ENCODE measurements at regions not wholly inside any gene's neighbourhood (a gene's known extent, or its start where the extent isn't known, plus 50 kb on each side); places are given as distances from the start of the nearest gene placed in this dataset.
A peak's percentile ranks its signal among the peaks of the same experiment; 100 is the strongest.

DNA sequence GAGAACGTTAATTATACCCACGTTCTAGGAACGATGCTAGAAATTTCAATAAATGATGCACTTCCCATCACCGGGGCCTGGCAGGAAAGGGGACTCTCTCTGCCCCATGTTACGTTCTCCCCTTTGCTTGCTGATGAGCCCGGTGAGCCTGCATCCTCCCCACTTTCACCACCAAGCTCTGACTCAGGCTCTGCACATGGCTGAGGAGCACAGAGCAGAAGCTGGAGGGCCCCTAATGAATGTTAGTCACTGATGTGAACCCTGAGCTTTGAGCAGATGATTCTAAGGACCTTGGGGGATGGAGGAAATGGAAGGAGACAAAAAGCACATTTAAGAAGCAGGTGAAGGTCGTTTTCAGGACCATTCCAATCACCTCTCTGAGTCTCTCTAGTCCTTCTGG lies 468.2 kb upstream of the ARID1B start:
- DNase-seq (ENCODE audit: low read depth in 2 of 2), result no peak

DNA sequence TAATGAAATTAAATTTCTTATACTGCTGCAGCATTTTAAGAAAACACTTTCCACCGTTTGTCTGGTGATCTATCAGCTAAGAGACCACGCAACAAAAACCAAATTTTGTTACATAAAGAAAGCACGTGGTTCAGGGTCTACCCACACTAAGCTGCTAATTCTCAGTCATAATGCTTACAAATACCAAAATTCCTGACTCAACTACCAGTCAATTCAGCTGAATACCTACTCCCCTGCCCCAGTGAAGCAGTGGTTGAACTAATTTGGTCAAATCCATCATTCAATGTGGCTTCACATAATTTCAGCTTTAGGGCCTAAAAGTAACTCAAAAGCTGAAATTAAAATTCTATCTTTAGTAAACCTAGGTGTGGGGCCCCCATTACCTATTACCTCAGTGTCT lies 468.6 kb upstream of the ARID1B start:
- no peak for DNase-seq (ENCODE audit: low read depth in 2 of 2)

DNA sequence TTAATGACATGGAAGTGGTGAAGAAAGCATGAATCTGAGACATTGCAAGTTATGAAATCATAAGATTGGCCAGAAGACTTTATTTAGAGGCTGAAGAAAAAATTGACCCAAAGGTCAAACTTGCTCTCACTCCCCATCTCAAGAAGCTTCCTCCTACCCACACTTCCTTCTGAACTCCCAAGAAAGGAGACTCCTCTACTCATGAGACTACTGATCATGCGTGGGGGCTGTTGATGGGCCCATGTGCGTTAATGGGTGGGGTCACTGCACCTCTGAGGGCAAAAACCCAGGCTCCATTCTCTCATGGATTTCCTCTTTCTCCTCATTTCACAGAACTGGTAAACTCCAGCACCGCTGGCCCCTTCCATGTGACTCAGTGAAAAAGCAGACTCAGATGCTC lies 470.6 kb upstream of the ARID1B start:
- DNase-seq (ENCODE audit: low read depth in 2 of 2), result no peak

DNA sequence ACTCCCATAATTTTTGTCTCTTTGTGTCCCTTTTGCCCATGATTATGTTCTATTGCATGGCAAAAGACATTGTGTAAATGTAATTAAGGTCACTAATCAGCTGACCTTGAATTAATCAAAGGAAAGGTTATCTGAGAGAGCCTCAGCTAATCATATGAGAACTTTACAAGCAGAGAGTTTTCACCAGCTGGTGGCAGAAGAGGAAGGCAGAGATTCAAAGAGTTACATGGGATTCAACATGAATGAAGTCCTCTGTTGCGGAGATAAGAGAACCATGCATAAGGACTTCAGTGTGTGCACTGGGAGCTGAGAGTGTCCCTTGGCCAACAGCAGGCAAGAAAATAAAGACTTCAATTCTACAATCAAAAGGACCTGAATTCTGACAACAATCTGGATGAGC lies 494.1 kb upstream of the ARID1B start:
- DNase-seq (ENCODE audit: low read depth in 2 of 2), result no peak

DNA sequence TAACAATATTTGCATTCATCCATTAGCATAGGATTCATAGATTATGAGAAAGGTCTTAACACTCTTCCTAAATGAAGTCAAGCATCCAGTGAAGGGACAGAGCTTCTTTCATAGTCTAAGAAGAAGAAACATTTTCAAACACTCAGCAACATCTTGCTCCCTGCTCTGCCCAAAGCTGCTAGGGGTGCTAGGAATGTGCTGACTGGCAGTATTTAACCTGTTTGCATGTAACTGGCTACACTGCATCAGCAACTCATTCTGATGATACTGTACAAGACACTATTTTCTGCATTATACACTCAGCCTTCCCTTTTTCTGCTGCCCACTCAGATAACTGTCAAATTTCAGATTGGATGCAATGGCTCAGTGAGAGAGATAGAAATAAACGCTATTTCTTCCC lies 495.1 kb upstream of the ARID1B start:
- no peak for DNase-seq (ENCODE audit: low read depth in 2 of 2)

DNA sequence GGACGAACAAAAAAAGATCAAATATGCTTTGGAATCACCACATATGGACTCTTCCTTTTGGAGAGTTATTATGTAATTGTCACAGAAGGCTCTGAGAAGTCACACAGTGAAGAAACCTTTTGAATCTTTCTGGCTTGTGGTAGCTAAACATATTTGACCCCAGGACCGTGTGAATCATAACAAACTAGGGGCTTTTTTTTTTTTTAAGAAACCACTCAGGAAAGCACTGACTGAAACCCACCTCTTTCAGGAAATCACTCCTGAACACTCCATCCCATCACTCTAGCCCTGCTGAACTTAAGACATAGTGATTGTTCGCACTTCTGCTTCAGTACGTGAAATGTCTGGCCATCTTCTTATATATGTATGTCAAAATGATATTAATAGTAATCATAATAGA lies 495.9 kb upstream of the ARID1B start:
- no peak for DNase-seq (ENCODE audit: low read depth in 2 of 2)

DNA sequence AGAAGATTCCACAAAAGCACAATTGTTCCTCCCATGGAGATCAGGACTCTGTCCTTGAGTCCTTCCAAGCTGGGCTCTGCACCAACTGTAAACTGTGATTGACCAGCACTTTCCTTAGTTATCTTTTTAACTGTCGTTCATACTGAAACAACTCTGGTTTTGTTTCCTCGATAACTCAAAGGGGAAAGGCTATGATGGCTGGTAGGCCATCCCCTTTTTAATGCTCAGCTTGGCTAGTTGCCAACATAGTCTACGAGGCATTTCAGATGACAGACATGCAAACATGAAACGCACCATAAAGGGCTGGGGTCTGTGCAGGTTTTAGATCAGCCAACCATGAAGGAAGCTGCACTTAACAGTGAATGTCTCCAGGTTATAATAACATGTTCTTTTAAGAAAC lies 497.1 kb upstream of the ARID1B start:
- no peak for DNase-seq (ENCODE audit: low read depth in 2 of 2)

DNA sequence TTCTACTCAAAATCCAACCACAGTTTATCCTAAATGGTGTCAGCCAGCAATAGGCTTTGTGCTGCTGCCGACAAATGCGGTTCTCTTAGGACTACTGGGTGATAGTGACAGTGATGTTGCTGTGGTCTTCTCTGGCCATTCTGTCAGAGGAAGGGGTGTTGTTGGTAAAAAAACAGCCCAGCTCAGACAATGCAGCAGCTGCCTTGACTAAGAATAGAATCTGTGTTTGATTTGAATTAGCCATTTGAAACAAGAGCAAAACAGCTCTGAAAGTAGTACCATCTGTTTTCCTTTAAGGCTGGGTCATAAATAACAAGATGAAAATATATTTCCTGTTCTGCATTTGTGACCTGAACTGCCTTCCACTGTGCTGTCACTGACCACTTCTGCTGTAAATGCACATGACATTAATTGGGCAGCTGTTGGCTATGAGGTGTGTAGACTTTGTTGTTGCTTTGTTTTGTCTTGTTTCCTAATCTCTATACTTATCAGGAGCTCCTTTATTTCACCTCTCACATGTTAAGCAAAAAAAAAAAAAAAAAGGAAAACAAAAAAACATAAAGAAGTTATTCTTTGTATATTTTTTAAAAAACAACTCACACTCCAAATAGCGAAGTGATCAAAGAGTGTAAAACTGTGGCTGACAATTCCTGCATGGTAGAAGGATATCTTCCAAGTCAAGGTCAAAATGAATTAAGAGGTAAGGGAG lies 497.8 kb upstream of the ARID1B start:
- DNase-seq (ENCODE audit: low read depth in 2 of 2), result no peak

DNA sequence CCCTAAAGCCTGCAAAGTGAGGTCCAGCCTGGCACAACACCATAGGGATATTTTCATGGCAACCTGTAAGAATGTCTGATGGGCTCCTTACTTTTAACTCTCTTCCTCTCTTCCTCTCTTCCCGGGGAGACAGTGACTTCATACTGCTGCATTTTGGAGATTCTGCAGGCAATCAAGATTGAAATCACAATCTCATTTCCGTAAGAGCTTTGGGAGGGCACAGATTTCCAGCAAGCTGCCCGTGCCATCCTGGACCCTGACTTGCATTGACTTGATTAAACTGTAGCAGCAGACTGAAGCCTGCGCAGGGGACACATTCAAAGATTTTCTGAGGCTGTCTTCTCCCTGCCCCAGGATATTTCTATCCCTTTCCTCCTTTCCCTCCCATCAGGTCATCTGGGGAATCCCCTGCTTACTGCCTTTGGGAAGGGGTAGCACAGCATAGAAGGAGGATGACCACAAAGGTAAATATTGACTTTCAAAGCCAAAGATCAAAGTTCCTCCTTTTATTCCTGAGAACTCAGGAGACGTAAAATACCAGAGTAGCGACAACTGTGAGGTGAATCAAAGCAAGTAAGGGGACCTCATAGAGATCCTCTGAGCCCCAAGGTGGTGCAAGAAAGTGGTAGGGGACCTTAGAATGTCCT lies 504.0 kb upstream of the ARID1B start:
- no peak for DNase-seq (ENCODE audit: low read depth in 2 of 2)

DNA sequence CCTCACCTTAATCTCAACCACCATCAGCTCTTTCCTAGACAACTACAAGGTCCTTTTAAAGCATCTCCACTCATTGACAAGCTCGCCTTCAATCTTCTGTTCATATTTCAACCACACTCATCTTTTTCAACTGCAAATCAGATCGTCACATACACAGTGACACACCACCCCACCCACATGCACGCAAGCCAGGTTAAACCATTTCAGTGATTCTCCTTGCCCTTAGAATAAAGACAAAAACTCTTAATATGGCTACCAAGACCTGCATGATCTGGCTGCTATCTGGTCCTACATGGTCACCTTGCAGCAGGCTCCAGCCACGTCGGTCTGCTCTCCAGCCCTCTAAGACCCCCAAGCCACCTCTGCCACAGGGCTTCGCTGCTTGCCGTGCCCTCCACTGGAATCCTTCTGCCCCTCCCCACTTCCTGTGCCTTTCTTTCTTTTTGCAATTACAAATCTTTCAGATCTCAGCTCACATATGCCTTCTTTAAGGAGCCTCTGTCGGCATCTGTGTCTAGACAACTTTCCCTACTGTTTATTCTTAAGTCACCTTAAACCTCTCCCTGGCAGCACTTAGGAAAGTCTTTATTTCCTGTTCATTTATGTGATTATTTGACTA lies 507.3 kb upstream of the ARID1B start:
- DNase-seq (ENCODE audit: low read depth in 2 of 2), result peak in 1 of 2 donors; percentile 4

DNA sequence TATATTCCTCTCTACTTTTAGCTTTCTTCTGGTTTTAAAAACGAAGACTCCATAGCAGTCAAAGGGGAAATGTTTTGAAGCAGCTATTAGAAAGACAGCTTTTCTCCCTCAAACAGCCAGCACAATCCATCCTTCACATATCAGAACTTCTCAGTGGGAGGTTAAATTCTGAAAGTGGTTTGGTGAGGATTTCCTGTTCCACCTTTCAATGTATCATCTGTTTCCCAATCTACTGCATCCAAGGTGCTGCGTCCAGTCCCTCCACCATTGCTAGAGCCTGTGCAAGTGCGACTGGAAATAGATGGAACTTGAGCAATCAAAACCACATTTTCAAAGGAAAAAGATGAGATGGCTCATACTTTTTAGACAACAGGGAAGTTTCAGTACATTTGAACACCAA lies 508.3 kb upstream of the ARID1B start:
- no peak for DNase-seq (ENCODE audit: low read depth in 2 of 2)

DNA sequence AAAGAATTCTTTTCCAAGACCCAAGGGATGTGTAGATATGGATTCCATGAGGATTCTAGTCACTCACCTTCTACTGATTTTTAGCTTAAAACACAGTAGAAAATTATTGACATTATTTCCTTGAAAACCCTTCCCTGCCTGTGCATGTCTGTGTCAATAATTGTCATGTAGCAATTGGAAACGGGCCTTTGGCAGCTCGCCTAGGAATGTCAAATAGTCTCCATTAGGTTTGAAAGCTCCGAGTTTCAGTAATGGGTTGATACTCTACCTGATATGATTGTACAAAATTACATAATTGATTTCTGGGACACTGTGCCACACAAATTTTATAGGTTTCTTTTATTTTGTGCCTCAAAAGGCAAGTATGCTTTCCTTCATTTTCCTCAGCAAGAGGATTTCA lies 515.2 kb upstream of the ARID1B start:
- no peak for DNase-seq (ENCODE audit: low read depth in 2 of 2)

DNA sequence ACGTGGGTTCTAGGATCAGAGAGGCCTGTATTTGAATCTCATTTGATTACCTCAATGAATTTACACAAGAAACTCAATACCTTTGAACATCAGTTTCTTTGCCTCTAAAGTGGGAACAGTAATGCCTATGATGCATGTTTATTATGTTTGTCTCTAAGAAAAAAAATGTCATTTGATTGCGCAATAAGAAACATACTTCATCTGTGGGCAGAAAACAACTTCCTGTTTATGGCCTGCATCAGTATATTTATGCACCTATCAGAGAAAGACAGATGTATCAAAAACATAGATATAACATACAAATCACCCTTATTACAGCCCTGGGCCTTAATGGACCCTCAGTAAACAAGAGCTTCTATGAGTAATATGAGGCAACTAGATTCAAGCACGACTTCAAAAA lies 516.4 kb upstream of the ARID1B start:
- DNase-seq (ENCODE audit: low read depth in 2 of 2), result no peak

DNA sequence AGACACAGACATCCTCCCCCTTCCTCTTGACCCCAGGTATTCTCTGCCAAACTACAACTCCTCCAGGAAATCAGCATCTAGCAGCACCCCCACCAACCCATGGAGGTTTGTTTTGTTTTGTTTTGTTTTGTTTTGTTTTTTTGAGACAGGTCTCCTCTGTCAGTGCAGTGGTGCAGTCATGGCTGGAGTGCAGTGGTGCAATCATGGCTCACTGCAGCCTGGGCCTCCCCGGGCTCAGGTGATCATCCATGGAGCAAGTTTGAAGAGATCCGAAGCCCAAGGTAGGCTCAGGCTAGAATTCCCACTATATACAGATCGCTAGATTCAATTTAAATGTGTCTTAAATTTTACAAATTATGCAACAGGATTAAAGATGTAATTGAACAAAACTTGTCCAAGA lies 518.2 kb upstream of the ARID1B start:
- no peak for DNase-seq (ENCODE audit: low read depth in 2 of 2)

DNA sequence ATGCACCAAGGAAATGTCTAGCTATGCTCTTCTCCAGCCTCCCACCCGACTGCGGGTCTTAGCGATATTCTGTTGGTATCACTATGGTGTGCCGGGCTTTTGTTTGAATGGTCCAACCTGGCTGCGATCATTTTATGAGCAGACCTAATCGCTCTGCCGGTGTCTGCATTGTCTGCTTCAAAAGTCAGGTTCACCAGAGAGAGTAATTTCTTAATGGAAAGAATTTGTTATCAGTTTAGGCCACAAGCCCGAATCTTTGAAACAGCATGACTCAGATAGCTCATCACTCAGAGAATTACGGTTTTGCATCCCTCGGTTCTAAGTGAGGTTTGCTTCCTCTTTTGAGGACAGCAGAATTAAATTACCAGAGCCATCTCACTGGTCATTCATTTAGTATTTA lies 521.0 kb upstream of the ARID1B start:
- no peak for DNase-seq (ENCODE audit: low read depth in 2 of 2)

DNA sequence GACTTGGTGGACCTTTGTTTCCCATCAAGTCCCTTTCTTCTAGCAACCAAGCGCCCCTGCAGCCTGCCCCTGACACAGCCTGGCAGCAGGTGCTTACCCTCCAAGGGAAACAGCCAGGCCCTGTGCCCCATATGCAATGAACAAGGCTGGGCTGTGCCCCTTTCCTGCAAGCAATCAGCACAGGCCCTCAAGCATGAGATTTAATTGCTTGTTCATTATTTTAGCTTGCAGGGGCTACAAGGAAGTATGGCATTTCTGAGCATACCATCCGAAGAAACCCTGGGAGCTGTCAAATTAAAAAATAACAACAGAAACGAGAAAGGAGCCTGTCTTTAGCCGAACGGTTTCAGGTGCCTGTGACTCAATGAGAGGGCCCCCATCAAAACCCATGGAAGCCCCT lies 522.9 kb upstream of the ARID1B start:
- no peak for DNase-seq (ENCODE audit: low read depth in 2 of 2)

DNA sequence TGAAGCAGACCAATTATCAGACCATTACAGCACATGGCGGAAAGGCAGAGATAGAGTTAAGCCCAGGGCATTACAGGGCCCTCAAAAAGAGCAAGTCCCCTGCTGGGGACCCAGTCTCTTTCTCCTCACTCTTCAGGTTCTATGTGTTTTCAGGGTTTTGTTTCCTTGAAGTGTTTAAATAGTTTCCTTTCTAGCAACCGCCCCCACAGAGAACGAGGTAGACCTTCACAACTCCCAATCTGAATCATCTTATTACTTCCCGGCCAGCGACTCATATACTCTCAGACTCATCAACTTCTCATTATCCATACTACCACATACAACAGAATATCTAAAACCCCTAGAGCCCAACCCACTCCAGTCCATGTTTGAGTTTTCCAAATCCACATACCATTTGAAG lies 526.6 kb upstream of the ARID1B start:
- peak in 1 of 2 donors; percentile 5 for DNase-seq (ENCODE audit: low read depth in 2 of 2)

DNA sequence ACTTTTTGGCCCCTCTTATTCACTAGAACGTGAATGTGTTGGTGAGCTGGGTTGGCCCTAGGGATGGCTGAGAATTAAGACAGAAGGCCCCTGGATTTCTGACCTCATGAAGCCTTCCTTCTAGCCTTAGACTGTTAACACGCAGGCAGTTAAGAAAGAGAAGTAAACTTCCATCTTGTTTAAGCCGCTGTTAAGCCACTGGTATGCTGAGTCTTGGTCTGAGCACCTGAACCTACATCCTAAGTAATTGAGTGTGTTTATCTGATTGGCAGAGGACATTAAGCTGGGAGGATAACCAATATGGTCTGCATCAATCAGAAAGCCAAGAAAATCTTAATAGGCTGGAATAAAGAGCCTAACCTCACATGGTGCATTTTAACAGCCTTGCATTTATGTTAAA lies 535.0 kb upstream of the ARID1B start:
- DNase-seq (ENCODE audit: low read depth in 2 of 2), result no peak

DNA sequence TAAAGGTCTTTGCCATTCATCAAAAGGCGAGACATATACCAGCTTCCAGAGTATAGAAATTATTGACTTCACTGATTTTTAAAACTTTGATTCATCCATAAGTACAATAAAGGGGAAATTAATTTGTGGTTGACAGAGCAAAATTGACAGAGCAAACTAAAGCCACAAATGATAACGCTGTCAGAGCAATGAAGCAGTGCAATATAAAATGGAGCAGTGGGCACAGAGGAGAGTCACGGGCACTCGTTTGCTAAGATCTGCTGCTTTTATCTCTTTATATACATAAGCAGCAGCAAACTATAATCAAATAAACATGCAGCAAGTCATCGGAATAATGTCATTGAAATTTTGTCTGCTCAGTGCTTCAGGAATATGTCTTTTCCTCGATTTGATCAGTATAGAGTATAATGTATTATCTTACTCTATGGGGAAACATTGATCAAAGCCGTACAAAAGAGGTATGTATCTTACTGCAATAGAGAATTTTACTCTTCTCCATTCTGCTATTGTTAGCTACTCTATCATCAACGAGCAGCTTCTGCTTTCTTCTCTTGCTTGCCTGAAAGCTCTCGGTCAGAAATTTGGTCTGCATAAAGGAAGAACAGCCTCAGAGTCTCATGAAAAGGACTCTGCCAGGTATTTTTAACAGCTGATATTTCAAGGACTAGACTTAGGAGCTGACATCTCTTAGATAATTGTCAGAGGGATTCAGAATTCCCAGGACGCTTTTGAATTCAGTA lies 546.0 kb upstream of the ARID1B start:
- no peak for DNase-seq (ENCODE audit: low read depth in 2 of 2)

DNA sequence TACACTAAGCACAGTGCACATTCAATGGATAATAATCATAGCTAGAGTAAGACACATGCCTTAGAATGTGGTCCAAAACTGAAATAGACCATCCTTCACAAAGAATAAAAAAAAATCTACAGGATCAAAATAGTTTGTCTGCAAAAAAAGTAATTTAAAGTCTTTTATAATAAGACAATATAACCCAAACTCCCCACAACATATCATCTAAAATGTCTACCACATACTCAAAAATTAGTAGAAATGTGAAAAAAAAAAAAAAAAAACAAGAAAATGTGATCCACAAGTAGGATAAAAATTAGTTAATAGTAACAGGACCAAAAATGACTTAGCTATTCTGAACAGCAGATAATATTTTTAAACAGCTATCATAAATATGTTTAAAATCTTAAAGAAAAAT lies 557.2 kb upstream of the ARID1B start:
- DNase-seq (ENCODE audit: low read depth in 2 of 2), result no peak

DNA sequence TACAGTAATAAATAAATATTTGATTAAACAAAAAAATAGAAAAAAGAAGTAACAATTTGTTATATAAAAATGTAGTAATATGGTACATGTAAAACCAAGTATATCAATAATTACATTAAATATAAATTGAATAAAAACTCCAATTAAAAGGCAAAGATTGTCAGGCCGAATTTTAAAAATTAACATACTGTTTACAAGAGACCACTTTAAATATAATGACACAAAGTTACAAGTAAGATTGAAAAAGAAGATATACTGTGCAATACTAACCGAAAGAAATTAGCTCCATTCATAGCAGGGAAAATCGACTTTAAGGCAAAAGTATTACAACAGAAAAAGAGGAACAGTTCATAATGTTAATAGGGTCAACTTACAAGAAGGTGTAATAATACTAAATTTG lies 571.5 kb upstream of the ARID1B start:
- no peak for DNase-seq (ENCODE audit: low read depth in 2 of 2)

DNA sequence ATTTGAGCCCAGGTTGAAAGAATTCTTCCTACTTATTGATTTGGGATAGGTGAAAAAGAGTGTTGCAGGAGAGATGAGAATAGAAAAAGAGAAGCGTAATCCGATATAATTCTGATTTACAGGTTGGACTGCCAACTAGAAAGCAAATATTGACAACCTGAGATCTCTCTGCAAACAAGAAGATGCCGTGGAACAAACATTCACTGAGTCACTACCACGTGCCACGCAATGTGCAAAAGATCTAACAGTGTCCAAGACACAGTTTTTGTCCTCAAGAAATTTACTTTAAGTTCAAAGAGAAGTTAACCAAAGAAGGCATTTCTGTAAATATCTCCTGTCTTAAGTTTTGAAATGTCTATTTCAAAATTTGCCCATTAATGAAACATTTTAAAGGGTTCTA lies 578.0 kb upstream of the ARID1B start:
- DNase-seq (ENCODE audit: low read depth in 2 of 2), result no peak

DNA sequence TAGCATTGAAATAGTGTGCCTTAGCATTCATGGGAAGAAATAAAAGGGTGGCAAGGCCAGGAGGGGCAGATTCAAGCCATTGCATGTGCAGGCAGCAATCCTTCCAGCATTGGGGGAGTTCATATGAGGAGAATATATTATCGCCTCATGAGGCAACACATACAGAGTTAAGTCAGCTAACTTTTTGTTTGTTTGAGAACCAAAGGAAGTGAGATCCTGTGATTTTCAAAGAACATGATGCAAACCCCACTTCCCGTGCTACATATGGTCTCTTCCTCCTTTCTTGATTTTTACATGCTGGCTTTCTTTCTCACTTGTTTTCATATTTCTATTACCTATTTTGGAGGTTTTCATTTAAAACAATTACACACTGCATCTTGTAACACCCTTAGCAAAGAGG lies 579.7 kb upstream of the ARID1B start:
- DNase-seq (ENCODE audit: low read depth in 2 of 2), result no peak
